ENCODE measurements at regions not wholly inside any gene's neighbourhood (a gene's known extent, or its start where the extent isn't known, plus 50 kb on each side); places are given as distances from the start of the nearest gene placed in this dataset.

DNA sequence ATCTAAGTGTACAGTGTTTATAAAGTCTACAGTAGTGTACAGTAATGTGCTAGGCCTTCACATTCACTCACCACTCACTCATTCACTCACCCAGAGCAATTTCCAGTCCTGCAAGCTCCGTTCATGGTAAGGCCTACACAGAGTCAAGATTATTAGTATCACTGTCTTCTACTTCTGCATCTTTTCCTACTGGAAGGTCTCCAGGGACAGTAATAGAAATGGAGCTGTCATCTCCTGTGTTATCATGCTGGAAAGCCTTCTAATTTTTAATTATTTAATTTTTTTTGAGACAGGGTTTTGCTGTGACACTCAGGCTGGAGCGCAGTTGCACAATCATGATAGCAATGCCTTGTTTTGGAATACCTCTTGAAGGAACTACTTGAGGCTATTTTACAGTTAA, 207.0 kb downstream of the HTR7 start:
- TF ChIP-seq POLR2A (IDR thresholded peaks at IDR 0.05), result no peak
- TF ChIP-seq, protein P1, sequence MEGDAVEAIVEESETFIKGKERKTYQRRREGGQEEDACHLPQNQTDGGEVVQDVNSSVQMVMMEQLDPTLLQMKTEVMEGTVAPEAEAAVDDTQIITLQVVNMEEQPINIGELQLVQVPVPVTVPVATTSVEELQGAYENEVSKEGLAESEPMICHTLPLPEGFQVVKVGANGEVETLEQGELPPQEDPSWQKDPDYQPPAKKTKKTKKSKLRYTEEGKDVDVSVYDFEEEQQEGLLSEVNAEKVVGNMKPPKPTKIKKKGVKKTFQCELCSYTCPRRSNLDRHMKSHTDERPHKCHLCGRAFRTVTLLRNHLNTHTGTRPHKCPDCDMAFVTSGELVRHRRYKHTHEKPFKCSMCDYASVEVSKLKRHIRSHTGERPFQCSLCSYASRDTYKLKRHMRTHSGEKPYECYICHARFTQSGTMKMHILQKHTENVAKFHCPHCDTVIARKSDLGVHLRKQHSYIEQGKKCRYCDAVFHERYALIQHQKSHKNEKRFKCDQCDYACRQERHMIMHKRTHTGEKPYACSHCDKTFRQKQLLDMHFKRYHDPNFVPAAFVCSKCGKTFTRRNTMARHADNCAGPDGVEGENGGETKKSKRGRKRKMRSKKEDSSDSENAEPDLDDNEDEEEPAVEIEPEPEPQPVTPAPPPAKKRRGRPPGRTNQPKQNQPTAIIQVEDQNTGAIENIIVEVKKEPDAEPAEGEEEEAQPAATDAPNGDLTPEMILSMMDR (IDR thresholded peaks at IDR 0.05), result no peak

Data from adrenal gland (tissue), 5 donors.